ENCODE measurements at regions not wholly inside any gene's neighbourhood (a gene's known extent, or its start where the extent isn't known, plus 50 kb on each side); places are given as distances from the start of the nearest gene placed in this dataset.

DNA sequence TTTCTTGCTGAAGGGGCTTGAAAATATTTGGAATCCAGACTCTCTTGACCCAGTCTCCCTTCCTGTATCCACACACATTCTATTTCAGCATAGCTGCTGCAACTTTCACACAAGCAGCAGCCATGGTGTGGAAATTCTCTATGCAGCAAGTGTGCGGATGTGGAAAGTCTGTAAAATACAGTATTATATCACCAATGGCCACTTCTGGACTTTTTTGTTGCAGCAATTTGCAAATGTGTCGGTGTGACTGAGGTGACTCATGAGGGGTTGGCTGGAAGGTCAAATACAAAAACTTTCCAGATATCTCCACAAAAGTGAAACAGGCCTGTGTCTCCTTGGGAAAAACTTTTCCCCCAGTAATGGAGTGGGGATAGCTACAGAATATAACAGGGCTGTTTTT is 299.3 kb upstream of the GYPC start:
- Histone ChIP-seq H3K4me3 (ENCODE audit: low read length) (no peak overlapping the region), H3K27me3 (ENCODE audit: insufficient read depth, low read length) (no peaks in the 10 kb centered on the region), H3K9me3 (ENCODE audit: insufficient read depth, low read depth, low read length) (no peaks in the 10 kb centered on the region), H3K4me1 (ENCODE audit: insufficient read depth, low read length) (no peaks in the 10 kb centered on the region), H3K27ac (ENCODE audit: low read depth, low read length) (no peak overlapping the region), H3K36me3 (ENCODE audit: insufficient read depth, low read length) (no peaks in the 10 kb centered on the region), H3K9ac (ENCODE audit: low read depth, low read length) (no peak overlapping the region)
- WGBS = 92% methylated on average over 2 of the region's 2 CpGs

- H3K4me1 ChIP-seq (ENCODE audit: insufficient read depth, low read length) = no peaks in the 10 kb centered on the region
- H3K9me3 ChIP-seq (ENCODE audit: insufficient read depth, low read depth, low read length) = no peaks in the 10 kb centered on the region
- no peak overlapping the region for H3K4me3 ChIP-seq (ENCODE audit: low read length)
- no peaks in the 10 kb centered on the region for H3K27me3 ChIP-seq (ENCODE audit: insufficient read depth, low read length)
- H3K36me3 ChIP-seq (ENCODE audit: insufficient read depth, low read length) = no peaks in the 10 kb centered on the region
- H3K9ac ChIP-seq (ENCODE audit: low read depth, low read length) = no peak overlapping the region
- 75% methylated on average over 1 of the region's 1 CpG for WGBS
- no peak overlapping the region for H3K27ac ChIP-seq (ENCODE audit: low read depth, low read length)
Measured at GRCh38 chr2:126358122-126358521, 297.8 kb upstream of the GYPC start.

DNA sequence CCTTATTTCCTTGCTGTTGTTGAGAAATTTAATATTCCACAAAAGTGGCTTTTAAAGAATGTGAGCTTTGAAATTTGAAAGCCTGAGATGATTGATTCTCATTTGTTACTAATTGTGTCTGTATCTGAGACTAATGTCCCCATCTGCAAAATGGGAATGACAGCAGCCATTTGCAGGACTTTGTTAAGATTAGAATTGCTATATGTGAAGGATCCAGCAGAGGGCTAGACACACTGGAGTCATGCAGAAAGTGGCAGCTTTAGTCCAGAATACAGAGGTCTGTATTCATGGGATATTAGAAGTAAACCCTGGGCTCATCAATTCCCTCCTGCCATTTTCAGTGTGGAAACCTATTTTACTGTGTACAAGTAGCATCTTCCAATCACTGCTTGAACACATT is 296.5 kb upstream of the GYPC start:
- H3K9me3 ChIP-seq (ENCODE audit: insufficient read depth, low read depth, low read length) = no peaks in the 10 kb centered on the region
- no peak overlapping the region for H3K9ac ChIP-seq (ENCODE audit: low read depth, low read length)
- no peak overlapping the region for H3K27ac ChIP-seq (ENCODE audit: low read depth, low read length)
- no peaks in the 10 kb centered on the region for H3K36me3 ChIP-seq (ENCODE audit: insufficient read depth, low read length)
- no peak overlapping the region for H3K4me3 ChIP-seq (ENCODE audit: low read length)
- H3K4me1 ChIP-seq (ENCODE audit: insufficient read depth, low read length) = no peaks in the 10 kb centered on the region
- no peaks in the 10 kb centered on the region for H3K27me3 ChIP-seq (ENCODE audit: insufficient read depth, low read length)

- WGBS = 67% methylated on average over 1 of the region's 3 CpGs
- no peaks in the 10 kb centered on the region for H3K36me3 ChIP-seq (ENCODE audit: insufficient read depth, low read length)
- H3K9me3 ChIP-seq (ENCODE audit: insufficient read depth, low read depth, low read length) = no peaks in the 10 kb centered on the region
- H3K4me1 ChIP-seq (ENCODE audit: insufficient read depth, low read length) = no peaks in the 10 kb centered on the region
- no peak overlapping the region for H3K4me3 ChIP-seq (ENCODE audit: low read length)
- H3K27ac ChIP-seq (ENCODE audit: low read depth, low read length) = no peak overlapping the region
- no peaks in the 10 kb centered on the region for H3K27me3 ChIP-seq (ENCODE audit: insufficient read depth, low read length)
- no peak overlapping the region for H3K9ac ChIP-seq (ENCODE audit: low read depth, low read length)
Measured at GRCh38 chr2:126367361-126367760, 288.6 kb upstream of the GYPC start.

DNA sequence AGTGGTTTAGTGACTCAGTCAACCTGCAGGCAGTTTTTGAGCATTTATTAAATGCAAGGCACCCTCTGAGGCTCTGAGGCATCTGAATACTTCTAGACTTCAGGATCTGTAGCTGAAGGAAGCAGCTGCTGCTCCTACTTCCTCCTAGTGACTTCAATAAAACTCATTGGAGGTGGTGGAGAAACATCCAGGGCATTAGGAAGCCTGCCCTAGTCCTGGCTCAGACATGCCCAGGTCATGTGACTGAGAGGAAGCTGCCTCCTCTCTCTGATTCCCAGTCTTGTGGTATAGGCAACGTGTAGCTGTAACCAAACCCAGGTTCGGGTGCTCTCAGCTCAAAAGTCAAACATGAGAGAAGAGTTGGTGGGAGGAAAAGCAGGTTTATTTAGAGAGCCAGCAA is 287.2 kb upstream of the GYPC start:
- Histone ChIP-seq H3K36me3 (ENCODE audit: insufficient read depth, low read length) (no peaks in the 10 kb centered on the region), H3K27me3 (ENCODE audit: insufficient read depth, low read length) (no peaks in the 10 kb centered on the region), H3K9me3 (ENCODE audit: insufficient read depth, low read depth, low read length) (no peaks in the 10 kb centered on the region), H3K4me3 (ENCODE audit: low read length) (no peak overlapping the region), H3K9ac (ENCODE audit: low read depth, low read length) (no peak overlapping the region), H3K27ac (ENCODE audit: low read depth, low read length) (no peak overlapping the region), H3K4me1 (ENCODE audit: insufficient read depth, low read length) (no peaks in the 10 kb centered on the region)
- WGBS = 78% methylated on average over 2 of the region's 2 CpGs

GRCh38 chr2:126370201-126370600 is 285.8 kb upstream of the GYPC start:
- H3K4me3 ChIP-seq (ENCODE audit: low read length) = no peak overlapping the region
- WGBS = 97% methylated on average over 1 of the region's 2 CpGs
- H3K9ac ChIP-seq (ENCODE audit: low read depth, low read length) = no peak overlapping the region
- H3K36me3 ChIP-seq (ENCODE audit: insufficient read depth, low read length) = no peaks in the 10 kb centered on the region
- no peaks in the 10 kb centered on the region for H3K4me1 ChIP-seq (ENCODE audit: insufficient read depth, low read length)
- no peaks in the 10 kb centered on the region for H3K9me3 ChIP-seq (ENCODE audit: insufficient read depth, low read depth, low read length)
- H3K27me3 ChIP-seq (ENCODE audit: insufficient read depth, low read length) = no peaks in the 10 kb centered on the region
- H3K27ac ChIP-seq (ENCODE audit: low read depth, low read length) = no peak overlapping the region

- H3K27ac ChIP-seq (ENCODE audit: low read depth, low read length) = no peak overlapping the region
- H3K36me3 ChIP-seq (ENCODE audit: insufficient read depth, low read length) = no peaks in the 10 kb centered on the region
- no peaks in the 10 kb centered on the region for H3K4me1 ChIP-seq (ENCODE audit: insufficient read depth, low read length)
- no peak overlapping the region for H3K9ac ChIP-seq (ENCODE audit: low read depth, low read length)
- no peaks in the 10 kb centered on the region for H3K27me3 ChIP-seq (ENCODE audit: insufficient read depth, low read length)
- 90% methylated on average over 4 of the region's 4 CpGs for WGBS
- no peaks in the 10 kb centered on the region for H3K9me3 ChIP-seq (ENCODE audit: insufficient read depth, low read depth, low read length)
- no peak overlapping the region for H3K4me3 ChIP-seq (ENCODE audit: low read length)
Measured at GRCh38 chr2:126372406-126372805, 283.6 kb upstream of the GYPC start.

- Histone ChIP-seq H3K9ac (ENCODE audit: low read depth, low read length) (no peak overlapping the region), H3K9me3 (ENCODE audit: insufficient read depth, low read depth, low read length) (no peaks in the 10 kb centered on the region), H3K27ac (ENCODE audit: low read depth, low read length) (no peak overlapping the region), H3K36me3 (ENCODE audit: insufficient read depth, low read length) (no peaks in the 10 kb centered on the region), H3K4me3 (ENCODE audit: low read length) (no peak overlapping the region), H3K27me3 (ENCODE audit: insufficient read depth, low read length) (no peaks in the 10 kb centered on the region), H3K4me1 (ENCODE audit: insufficient read depth, low read length) (0 out of 2 replicates have a peak, but pooled peaks cover 8% of the 10 kb centered on the region)
- WGBS = 100% methylated on average over 1 of the region's 1 CpG
Measured at GRCh38 chr2:126378176-126378575, 277.8 kb upstream of the GYPC start.

- Histone ChIP-seq H3K9ac (ENCODE audit: low read depth, low read length) (no peak overlapping the region), H3K27ac (ENCODE audit: low read depth, low read length) (no peak overlapping the region), H3K36me3 (ENCODE audit: insufficient read depth, low read length) (no peaks in the 10 kb centered on the region; the same call in 1 of the 2 replicates), H3K4me1 (ENCODE audit: insufficient read depth, low read length) (0 out of 2 replicates have a peak, but pooled peaks cover 8% of the 10 kb centered on the region), H3K4me3 (ENCODE audit: low read length) (no peak overlapping the region), H3K27me3 (ENCODE audit: insufficient read depth, low read length) (no peaks in the 10 kb centered on the region), H3K9me3 (ENCODE audit: insufficient read depth, low read depth, low read length) (peaks cover 10% of the 10 kb centered on the region)
- whole genome bisulfite sequencing = 92% methylated on average over 8 of the region's 8 CpGs
Measured at GRCh38 chr2:126381091-126381490, 274.9 kb upstream of the GYPC start.

DNA sequence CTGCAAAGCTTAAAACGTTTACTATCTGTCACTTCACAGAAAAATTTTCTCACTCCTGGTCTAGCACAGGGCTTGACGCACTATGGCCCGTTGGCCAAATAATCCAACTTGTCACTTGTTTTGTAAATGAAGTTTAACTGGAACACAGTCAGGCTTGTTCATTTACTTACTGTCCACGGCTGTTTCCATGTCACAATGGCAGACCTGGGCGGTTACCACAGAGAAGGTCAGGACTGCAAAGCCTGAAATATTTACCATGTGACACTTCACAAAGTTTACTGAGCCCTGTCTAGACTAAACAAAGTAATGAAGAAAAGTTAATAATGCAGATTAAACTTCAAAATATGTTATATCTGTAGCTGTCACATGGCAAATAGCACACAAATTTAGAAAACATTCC is 273.0 kb upstream of the GYPC start:
- H3K27me3 ChIP-seq (ENCODE audit: insufficient read depth, low read length) = no peaks in the 10 kb centered on the region
- peaks cover 28% of the 10 kb centered on the region for H3K9me3 ChIP-seq (ENCODE audit: insufficient read depth, low read depth, low read length)
- H3K4me1 ChIP-seq (ENCODE audit: insufficient read depth, low read length) = 0 out of 2 replicates have a peak, but pooled peaks cover 8% of the 10 kb centered on the region
- no peaks in the 10 kb centered on the region; the same call in 1 of the 2 replicates for H3K36me3 ChIP-seq (ENCODE audit: insufficient read depth, low read length)
- 94% methylated on average over 5 of the region's 5 CpGs for WGBS
- no peak overlapping the region for H3K27ac ChIP-seq (ENCODE audit: low read depth, low read length)
- no peak overlapping the region for H3K9ac ChIP-seq (ENCODE audit: low read depth, low read length)
- H3K4me3 ChIP-seq (ENCODE audit: low read length) = no peak overlapping the region

DNA sequence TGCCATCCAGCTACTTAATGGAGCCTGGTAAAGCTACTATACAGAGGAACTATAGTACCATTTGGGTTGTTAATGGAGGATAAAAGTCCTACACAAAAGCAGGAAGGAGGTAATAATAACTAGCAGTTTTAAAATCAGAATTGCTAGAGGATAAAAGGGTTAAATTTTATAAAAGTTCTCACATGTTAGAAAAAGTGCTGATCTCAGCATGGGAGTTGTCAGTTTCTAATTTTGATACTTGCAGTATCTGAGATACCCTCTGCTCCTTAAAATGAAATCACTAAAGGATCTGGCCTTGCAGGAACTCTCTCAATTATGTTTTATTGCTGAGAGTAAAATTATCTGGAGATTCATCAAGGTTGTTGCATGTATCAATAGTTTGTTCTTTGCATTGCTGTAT is 272.2 kb upstream of the GYPC start:
- H3K4me3 ChIP-seq (ENCODE audit: low read length) = no peak overlapping the region
- no peaks in the 10 kb centered on the region for H3K27me3 ChIP-seq (ENCODE audit: insufficient read depth, low read length)
- no peak overlapping the region for H3K27ac ChIP-seq (ENCODE audit: low read depth, low read length)
- 0 out of 2 replicates have a peak, but pooled peaks cover 8% of the 10 kb centered on the region for H3K4me1 ChIP-seq (ENCODE audit: insufficient read depth, low read length)
- H3K9ac ChIP-seq (ENCODE audit: low read depth, low read length) = no peak overlapping the region
- H3K36me3 ChIP-seq (ENCODE audit: insufficient read depth, low read length) = no peaks in the 10 kb centered on the region; the same call in 1 of the 2 replicates
- peaks cover 31% of the 10 kb centered on the region for H3K9me3 ChIP-seq (ENCODE audit: insufficient read depth, low read depth, low read length)

DNA sequence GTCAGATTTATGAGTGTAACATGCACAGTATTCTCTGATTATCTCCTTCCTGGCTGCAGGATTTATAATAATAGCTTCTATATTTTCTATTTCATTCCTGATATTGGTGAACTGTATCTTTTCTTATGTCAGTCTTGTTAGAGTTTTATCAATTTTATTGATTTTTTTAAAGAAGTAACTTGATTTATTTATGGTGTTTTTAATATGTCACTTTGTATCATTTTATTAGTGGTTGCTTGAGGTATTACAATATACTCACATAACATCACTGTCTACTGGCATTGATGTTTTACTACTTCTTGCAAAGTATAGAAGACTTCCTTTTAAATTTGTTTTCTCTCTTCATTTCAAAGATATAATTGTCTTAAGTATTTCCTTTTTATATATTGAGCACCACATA is 270.5 kb upstream of the GYPC start:
- no peaks in the 10 kb centered on the region; the same call in 1 of the 2 replicates for H3K36me3 ChIP-seq (ENCODE audit: insufficient read depth, low read length)
- H3K9me3 ChIP-seq (ENCODE audit: insufficient read depth, low read depth, low read length) = peaks cover 31% of the 10 kb centered on the region
- no peaks in the 10 kb centered on the region for H3K27me3 ChIP-seq (ENCODE audit: insufficient read depth, low read length)
- no peak overlapping the region for H3K9ac ChIP-seq (ENCODE audit: low read depth, low read length)
- H3K4me1 ChIP-seq (ENCODE audit: insufficient read depth, low read length) = no peaks in the 10 kb centered on the region
- H3K27ac ChIP-seq (ENCODE audit: low read depth, low read length) = no peak overlapping the region
- H3K4me3 ChIP-seq (ENCODE audit: low read length) = no peak overlapping the region
